Testis (tissue), 2 donors: ENCODE measurements at regions not wholly inside any gene's neighbourhood (a gene's known extent, or its start where the extent isn't known, plus 50 kb on each side); places are given as distances from the start of the nearest gene placed in this dataset.

ENCODE experiments used
- CTCF ChIP-seq, 3 experiments: fragments of 450-650 bp in 2 of 3; fragments of 200-600 bp in 1 of 3; sonication (generic) in 1 of 3; IDR thresholded peaks; one replicate each; pipeline ENCODE4 v1.5.1; 2016 to 2019; ENCODE audit warnings: antibody characterized with exemption in 3 of 3, mild to moderate bottlenecking in 2 of 3, moderate library complexity in 1 of 3
- POLR2A ChIP-seq: fragments of 450-650 bp; IDR thresholded peaks from one replicate; pipeline ENCODE4 v1.6.1; 2017; ENCODE audit warnings: antibody characterized with exemption, mild to moderate bottlenecking, moderate library complexity

GRCh38 chr6:40256831-40257230 is 322.6 kb upstream of the MOCS1 start:
- TF ChIP-seq CTCF (IDR thresholded peaks at IDR 0.05) (no peak), POLR2A (no peak)
